Mesenchymal stem cell (in vitro differentiated cells and primary cell): ENCODE measurements at regions not wholly inside any gene's neighbourhood (a gene's known extent, or its start where the extent isn't known, plus 50 kb on each side); places are given as distances from the start of the nearest gene placed in this dataset.

ENCODE experiments used
- DNase-seq: peaks from one replicate; pipeline ENCODE4 v3.0.0-alpha.2; 2013
- H2AFZ ChIP-seq: one replicate; pipeline ENCODE4 v1.6.1; 2013; ENCODE audit warnings: low read depth, mild to moderate bottlenecking, control low read depth, inconsistent platforms, low read length, moderate library complexity
- H2AK5ac ChIP-seq: 2 replicates; pipeline ENCODE4 v1.6.1; 2013; ENCODE audit warnings: low read length, moderate library complexity, mild to moderate bottlenecking, inconsistent platforms; ENCODE audit not compliant: severe bottlenecking
- H2BK120ac ChIP-seq: one replicate; pipeline ENCODE4 v1.6.1; 2013; ENCODE audit warnings: low read depth, mild to moderate bottlenecking, inconsistent platforms, low read length, moderate library complexity
- H2BK12ac ChIP-seq, 2 experiments: one replicate each; pipeline ENCODE4 v1.6.1; 2013; ENCODE audit warnings: inconsistent platforms in 2 of 2, low read length in 2 of 2, mild to moderate bottlenecking in 2 of 2, moderate library complexity in 2 of 2, control low read depth in 1 of 2
- H2BK15ac ChIP-seq: one replicate; pipeline ENCODE4 v1.6.1; 2013; ENCODE audit warnings: mild to moderate bottlenecking, low read depth, inconsistent platforms; ENCODE audit not compliant: poor library complexity, severe bottlenecking
- H2BK5ac ChIP-seq: 2 replicates; pipeline ENCODE4 v1.6.1; 2013; ENCODE audit warnings: low read depth, mild to moderate bottlenecking, low read length, control low read depth, inconsistent platforms; ENCODE audit not compliant: poor library complexity, severe bottlenecking
- H3K14ac ChIP-seq, 2 experiments: one replicate each; pipeline ENCODE4 v1.6.1; 2013; ENCODE audit warnings: inconsistent platforms in 2 of 2, low read length in 2 of 2, control low read depth in 1 of 2, mild to moderate bottlenecking in 1 of 2, moderate library complexity in 1 of 2
- H3K18ac ChIP-seq, 2 experiments: one replicate each; pipeline ENCODE4 v1.6.1; 2013; ENCODE audit warnings: inconsistent platforms in 2 of 2, low read length in 2 of 2, control low read depth in 1 of 2, low read depth in 1 of 2, mild to moderate bottlenecking in 1 of 2
- H3K23ac ChIP-seq, 2 experiments: one replicate each; pipeline ENCODE4 v1.6.1; 2013; ENCODE audit warnings: inconsistent platforms in 2 of 2, low read length in 2 of 2, mild to moderate bottlenecking in 2 of 2, moderate library complexity in 2 of 2, control low read depth in 1 of 2
- H3K27ac ChIP-seq: 2 replicates; pipeline ENCODE4 v1.5.1; 2013; ENCODE audit warnings: mild to moderate bottlenecking, moderate library complexity, low read length, control low read depth, inconsistent platforms; ENCODE audit not compliant: poor library complexity, severe bottlenecking
- H3K27me3 ChIP-seq, 2 experiments: 2 replicates each; pipeline versions ENCODE4 v1.6.1 to v1.7.0; 2013; ENCODE audit warnings: low read length in 2 of 2, mild to moderate bottlenecking in 2 of 2, moderate library complexity in 2 of 2, control low read depth in 1 of 2, inconsistent platforms in 1 of 2; ENCODE audit not compliant: control insufficient read depth in 1 of 2, insufficient read depth in 1 of 2
- H3K36me3 ChIP-seq, 2 experiments: 2 replicates each; pipeline versions ENCODE4 v1.6.1 to v1.7.0; 2013; ENCODE audit warnings: low read length in 2 of 2, control low read depth in 1 of 2, inconsistent platforms in 1 of 2, low read depth in 1 of 2, mild to moderate bottlenecking in 1 of 2; ENCODE audit not compliant: insufficient read depth in 2 of 2, control insufficient read depth in 1 of 2
- H3K4ac ChIP-seq, 2 experiments: one replicate each; pipeline ENCODE4 v1.6.1; 2013; ENCODE audit warnings: inconsistent platforms in 2 of 2, low read length in 2 of 2, mild to moderate bottlenecking in 2 of 2, moderate library complexity in 2 of 2, control low read depth in 1 of 2, low read depth in 1 of 2
- H3K4me1 ChIP-seq: 2 replicates; pipeline ENCODE4 v1.6.1; 2013; ENCODE audit warnings: low read depth, low read length, control low read depth; ENCODE audit not compliant: control insufficient read depth, insufficient read depth
- H3K4me2 ChIP-seq: 2 replicates; pipeline ENCODE4 v1.6.1; 2013; ENCODE audit warnings: low read length, mild to moderate bottlenecking, inconsistent platforms; ENCODE audit not compliant: poor library complexity, severe bottlenecking
- H3K4me3 ChIP-seq, 2 experiments: 2 replicates each; pipeline versions ENCODE4 v1.5.1 to v1.7.0; 2013; ENCODE audit warnings: low read length in 2 of 2, mild to moderate bottlenecking in 2 of 2, control low read depth in 1 of 2, low read depth in 1 of 2; ENCODE audit not compliant: insufficient read depth in 1 of 2
- H3K79me1 ChIP-seq: replicated peaks from 2 replicates; pipeline ENCODE4 v1.6.1; 2013; ENCODE audit warnings: mild to moderate bottlenecking, control low read depth, low read length, inconsistent platforms; ENCODE audit not compliant: poor library complexity, severe bottlenecking
- H3K9ac ChIP-seq: 2 replicates; pipeline ENCODE4 v1.7.0; 2013; ENCODE audit warnings: mild to moderate bottlenecking, low read length, moderate library complexity
- H3K9me3 ChIP-seq: 2 replicates; pipeline ENCODE4 v1.7.0; 2013; ENCODE audit warnings: mild to moderate bottlenecking, low read length; ENCODE audit not compliant: control insufficient read depth
- H4K8ac ChIP-seq: one replicate; pipeline ENCODE4 v1.6.1; 2013; ENCODE audit warnings: inconsistent platforms, mild to moderate bottlenecking, low read length, moderate library complexity
- H4K91ac ChIP-seq: one replicate; pipeline ENCODE4 v1.6.1; 2013; ENCODE audit warnings: mild to moderate bottlenecking, low read length, inconsistent platforms
- WGBS: methylation state at CpG from one replicate; pipeline ENCODE4 v1.1.7; 2013; ENCODE audit warnings: mixed read lengths; 5-methylcytosine and 5-hydroxymethylcytosine counted together

GRCh38 chr4:146061610-146062334, 113.7 kb upstream of the LSM6 start:
- Histone ChIP-seq H3K27ac (no peak overlapping the region), H3K18ac (no peak overlapping the region), H2BK120ac (no peak overlapping the region), H3K4ac (no peak overlapping the region), H4K91ac (no peak overlapping the region), H3K4me2 (no peak overlapping the region), H3K36me3 (no peaks in the 10 kb centered on the region), H3K4me3 (no peak overlapping the region), H3K4me1 (peaks cover 2% of the 10 kb centered on the region), H2BK5ac (no peak overlapping the region), H2AK5ac (no peak overlapping the region), H2AFZ (no peak overlapping the region), H3K23ac (no peak overlapping the region), H3K79me1 (no peaks in the 10 kb centered on the region), H3K9ac (no peak overlapping the region), H2BK15ac (no peak overlapping the region), H2BK12ac (no peak overlapping the region), H3K9me3 (no peaks in the 10 kb centered on the region), H3K14ac (no peak overlapping the region), H4K8ac (no peak overlapping the region), H3K27me3 (peaks cover 0 to 8% of the 10 kb centered on the region in 2 experiments)
- no peak for DNase-seq
- 50% methylated on average over 4 of the region's 4 CpGs for WGBS

GRCh38 chr4:146059865-146060264, 115.7 kb upstream of the LSM6 start:
- WGBS = 77% methylated on average over 3 of the region's 3 CpGs
- no peak overlapping the region for H3K14ac ChIP-seq

GRCh38 chr4:146059151-146059550, 116.4 kb upstream of the LSM6 start:
- Histone ChIP-seq H3K4ac (no peak overlapping the region), H2BK12ac (no peak overlapping the region), H3K9ac (no peak overlapping the region), H2BK5ac (no peak overlapping the region), H2BK15ac (no peak overlapping the region), H3K27me3 (peaks cover 0 to 8% of the 10 kb centered on the region in 2 experiments), H3K9me3 (no peaks in the 10 kb centered on the region), H3K36me3 (no peaks in the 10 kb centered on the region), H2AK5ac (no peak overlapping the region), H3K27ac (no peak overlapping the region), H3K4me3 (no peak overlapping the region), H3K14ac (no peak overlapping the region), H3K4me2 (no peak overlapping the region), H3K4me1 (peaks cover 2% of the 10 kb centered on the region), H2BK120ac (no peak overlapping the region), H2AFZ (no peak overlapping the region), H4K8ac (no peak overlapping the region), H3K23ac (no peak overlapping the region), H3K18ac (no peak overlapping the region), H3K79me1 (no peaks in the 10 kb centered on the region), H4K91ac (no peak overlapping the region)
- WGBS = 92% methylated on average over 1 of the region's 1 CpG
- no peak for DNase-seq

More at GRCh38 chr4:146059865-146060264, 115.7 kb upstream of the LSM6 start:
- no peak overlapping the region for H3K27ac ChIP-seq
- no peak overlapping the region for H2BK5ac ChIP-seq
- H3K36me3 ChIP-seq = no peaks in the 10 kb centered on the region
- no peak overlapping the region for H4K91ac ChIP-seq
- H3K18ac ChIP-seq = no peak overlapping the region
- no peak overlapping the region for H3K4ac ChIP-seq
- no peak overlapping the region for H3K4me2 ChIP-seq
- H4K8ac ChIP-seq = no peak overlapping the region
- no peak overlapping the region for H2BK120ac ChIP-seq
- H3K9ac ChIP-seq = no peak overlapping the region
- H2BK15ac ChIP-seq = no peak overlapping the region
- H2AFZ ChIP-seq = no peak overlapping the region
- no peaks in the 10 kb centered on the region for H3K9me3 ChIP-seq
- peaks cover 2% of the 10 kb centered on the region for H3K4me1 ChIP-seq
- no peak overlapping the region for H2BK12ac ChIP-seq
- H3K23ac ChIP-seq = no peak overlapping the region
- no peak overlapping the region for H2AK5ac ChIP-seq
- DNase-seq = no peak
- peaks cover 0 to 8% of the 10 kb centered on the region in 2 experiments for H3K27me3 ChIP-seq
- H3K79me1 ChIP-seq = no peaks in the 10 kb centered on the region
- H3K4me3 ChIP-seq = no peak overlapping the region

- Histone ChIP-seq H3K4ac (no peak overlapping the region), H3K4me3 (no peak overlapping the region), H3K4me2 (no peak overlapping the region), H3K36me3 (no peaks in the 10 kb centered on the region), H2BK5ac (no peak overlapping the region), H4K8ac (no peak overlapping the region), H3K23ac (no peak overlapping the region), H2AK5ac (no peak overlapping the region), H2BK120ac (no peak overlapping the region), H3K14ac (no peak overlapping the region), H3K27ac (no peak overlapping the region), H4K91ac (no peak overlapping the region), H3K79me1 (no peaks in the 10 kb centered on the region), H3K9ac (no peak overlapping the region), H2AFZ (no peak overlapping the region), H3K9me3 (no peaks in the 10 kb centered on the region), H3K4me1 (peaks cover 2% of the 10 kb centered on the region), H3K27me3 (peaks cover 0 to 8% of the 10 kb centered on the region in 2 experiments), H3K18ac (no peak overlapping the region), H2BK12ac (no peak overlapping the region), H2BK15ac (no peak overlapping the region)
- DNase-seq = no peak
- 80% methylated on average over 1 of the region's 1 CpG for WGBS
These were observed 117.0 kb upstream of the LSM6 start for GRCh38 chr4:146058531-146058930.
